CD4-positive, alpha-beta T cell treated with Interleukin-6 at 100 ng/mL for 8 hours (primary cell): ENCODE measurements at regions not wholly inside any gene's neighbourhood (a gene's known extent, or its start where the extent isn't known, plus 50 kb on each side); places are given as distances from the start of the nearest gene placed in this dataset.

Experiments used
- DNase-seq: peaks from one replicate; pipeline ENCODE4 v3.0.0-alpha.2; 2020; ENCODE audit warnings: mixed read lengths, low spot score

- no peak for DNase-seq
These were observed 56.5 kb downstream of the CT47B1 start for GRCh38 chrX:120819126-120819525.

GRCh38 chrX:120813982-120814381, 61.7 kb downstream of the CT47B1 start:
- DNase-seq = no peak

GRCh38 chrX:120801426-120801825, 74.2 kb downstream of the CT47B1 start:
- DNase-seq = no peak

- DNase-seq = no peak
These were observed 78.3 kb downstream of the CT47B1 start for GRCh38 chrX:120797188-120797851.

DNA sequence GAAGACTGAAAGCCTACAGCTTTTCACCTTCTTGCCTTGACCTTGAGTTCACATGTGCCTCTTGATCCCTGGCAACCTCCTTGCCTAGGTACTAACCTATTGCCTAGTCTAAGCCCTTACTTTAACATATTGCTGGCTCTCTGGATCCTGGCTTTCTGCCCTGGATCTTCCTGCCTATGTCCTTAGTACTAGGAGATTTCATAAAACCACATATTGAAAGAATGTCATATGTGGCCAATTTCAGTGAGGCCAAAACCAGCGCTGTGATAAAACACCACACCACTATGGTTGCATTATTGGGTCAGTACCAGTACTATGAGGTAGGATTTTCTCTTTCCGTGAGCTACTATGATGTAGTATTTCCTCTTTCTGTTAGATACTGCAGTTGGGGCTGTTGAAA, 80.4 kb downstream of the CT47B1 start:
- no peak for DNase-seq

DNA sequence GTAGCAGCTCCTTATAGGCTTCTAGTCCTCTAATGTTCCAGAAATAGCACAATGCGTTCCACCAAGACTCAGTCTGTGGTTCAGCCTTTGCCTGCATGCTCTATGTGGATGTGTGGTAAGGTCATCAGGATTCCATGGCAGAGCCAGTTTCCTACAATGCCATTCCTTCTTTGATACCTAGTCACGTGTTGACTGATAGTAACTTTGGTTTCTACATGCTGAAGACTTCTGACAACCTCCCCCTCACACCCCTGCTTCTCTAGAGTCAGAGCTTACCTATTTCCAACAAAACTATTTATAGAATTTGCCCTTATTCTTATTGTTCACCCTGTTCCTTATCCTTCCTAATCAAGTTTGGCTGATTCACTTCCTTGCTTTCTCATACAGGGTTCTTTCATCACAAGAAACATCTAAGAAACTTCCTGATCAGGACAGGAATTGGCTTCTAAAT, 81.1 kb downstream of the CT47B1 start:
- no peak for DNase-seq

DNA sequence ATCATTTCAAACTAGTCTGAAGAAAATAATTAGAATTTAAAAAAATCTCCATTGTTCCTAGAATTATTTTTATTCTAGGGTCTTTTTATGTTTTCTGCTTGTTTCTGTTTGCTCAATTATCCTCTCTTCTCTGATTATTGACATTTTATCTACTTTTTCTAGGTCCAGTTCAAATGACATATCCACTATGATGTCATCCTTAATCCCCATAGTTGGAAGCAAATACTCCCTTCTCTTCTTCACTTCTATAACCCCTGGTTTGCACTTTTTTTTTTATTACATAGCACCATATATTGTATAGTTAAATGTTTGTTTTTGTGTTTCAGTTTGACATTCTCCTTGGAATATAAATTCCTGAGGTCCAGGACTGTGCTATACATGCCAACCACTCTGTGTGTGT, 82.6 kb downstream of the CT47B1 start:
- DNase-seq = no peak

GRCh38 chrX:120791013-120791643, 84.5 kb downstream of the CT47B1 start:
- no peak for DNase-seq

GRCh38 chrX:120790552-120790951, 85.1 kb downstream of the CT47B1 start:
- DNase-seq = no peak

- peak; percentile 63 for DNase-seq
These were observed 85.5 kb downstream of the CT47B1 start for GRCh38 chrX:120790118-120790517.

GRCh38 chrX:120781403-120781802, 94.3 kb downstream of the CT47B1 start:
- no peak for DNase-seq

GRCh38 chrX:120775959-120776358, 99.7 kb downstream of the CT47B1 start:
- DNase-seq = no peak

DNA sequence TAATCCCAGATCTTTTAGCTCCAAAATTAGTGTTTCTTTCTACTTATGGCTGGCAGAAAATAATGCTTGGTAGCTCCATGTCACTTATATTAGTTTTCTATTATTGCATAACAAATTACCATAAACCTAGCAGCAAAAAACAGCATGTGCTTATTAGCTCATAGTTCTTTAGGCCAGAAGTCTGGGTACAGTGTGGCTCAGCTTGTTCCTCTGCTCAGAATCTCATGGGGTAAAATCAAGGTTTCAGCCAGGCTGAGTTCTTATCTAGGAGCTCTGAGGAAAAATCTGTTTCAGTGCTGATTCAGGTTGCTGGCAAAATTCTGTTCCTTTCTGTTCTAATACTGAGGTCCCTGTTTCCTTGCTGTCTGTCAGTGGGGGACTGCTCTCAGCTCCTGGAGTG, 101.1 kb downstream of the CT47B1 start:
- no peak for DNase-seq

DNA sequence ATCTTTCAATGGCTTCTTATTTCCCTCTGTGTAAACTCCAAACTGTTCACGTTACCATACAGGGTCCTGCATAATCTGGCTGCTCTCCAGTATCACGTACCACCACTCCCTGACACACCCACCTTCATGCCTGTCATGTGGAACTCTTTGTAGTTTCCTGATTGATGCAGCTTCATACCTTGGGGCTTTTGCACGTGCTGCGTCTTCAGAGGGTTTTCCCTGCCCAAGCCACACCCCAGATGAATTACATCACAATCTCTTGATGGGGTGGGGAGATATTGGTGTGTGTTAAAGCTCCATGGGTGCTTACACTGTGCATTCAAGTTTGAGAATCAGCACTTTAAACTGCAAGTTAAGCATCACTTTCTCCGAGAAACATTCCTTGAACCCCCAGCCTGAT, 101.9 kb downstream of the CT47B1 start:
- no peak for DNase-seq

DNA sequence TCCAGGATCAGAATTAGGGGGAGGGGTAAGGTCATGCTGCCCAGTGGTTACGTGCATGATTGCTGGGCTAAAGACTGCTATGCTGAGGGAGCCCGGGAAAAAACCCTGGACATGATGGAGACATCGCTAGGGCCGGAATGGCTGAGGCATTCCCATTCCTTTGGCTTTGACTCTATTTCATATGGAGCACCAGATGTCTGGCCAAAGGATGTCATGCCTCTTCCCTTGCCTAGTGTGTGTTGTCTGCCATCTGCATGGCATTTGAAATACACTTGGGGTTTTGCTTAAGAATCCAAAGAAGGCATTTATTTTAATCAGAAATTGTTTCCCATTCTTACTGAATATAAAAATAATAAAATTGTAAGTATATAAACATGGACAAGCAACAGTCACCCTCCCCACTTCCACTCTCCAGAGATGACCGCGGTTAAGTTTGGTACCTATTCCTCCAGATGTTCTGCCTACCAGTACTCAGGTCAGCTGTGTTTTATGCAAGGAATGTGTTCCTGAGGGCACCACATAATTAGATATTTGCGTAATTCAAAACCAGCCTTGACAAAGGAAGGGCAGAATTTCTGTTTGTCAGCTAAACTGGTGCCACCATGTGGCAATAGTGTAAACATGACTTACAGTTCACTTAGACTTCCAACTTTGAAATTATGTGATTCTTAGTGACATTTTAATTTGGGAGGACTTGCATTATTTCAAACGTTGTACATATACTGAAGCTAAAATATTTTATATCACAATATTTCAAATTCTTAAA, 105.9 kb downstream of the CT47B1 start:
- peak; percentile 10 for DNase-seq

- DNase-seq = no peak
These were observed 107.0 kb downstream of the CT47B1 start for GRCh38 chrX:120768681-120769080.

DNA sequence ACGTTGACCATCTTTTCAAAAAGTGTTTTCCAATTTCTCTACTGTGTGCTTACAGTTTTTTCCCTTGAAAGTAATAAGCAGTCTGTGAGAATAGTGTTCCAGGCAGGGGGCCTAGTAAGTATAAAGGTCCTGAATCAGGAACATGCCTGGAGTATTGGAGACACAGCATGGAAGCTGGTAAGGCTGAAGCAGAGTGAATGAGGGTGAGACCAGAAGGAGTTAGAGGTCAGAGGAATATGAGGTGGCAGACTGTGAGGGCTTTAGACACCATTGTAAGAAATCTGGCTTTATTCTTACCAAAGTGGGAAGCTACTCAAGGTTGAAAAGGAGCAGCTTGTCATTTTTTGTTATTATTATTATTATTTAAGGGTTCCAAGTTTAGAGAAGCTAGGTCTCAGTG, 107.4 kb downstream of the CT47B1 start:
- no peak for DNase-seq

- no peak for DNase-seq
These were observed 112.4 kb downstream of the CT47B1 start for GRCh38 chrX:120763269-120763668.

- DNase-seq = no peak
These were observed 113.9 kb downstream of the CT47B1 start for GRCh38 chrX:120761810-120762209.

DNA sequence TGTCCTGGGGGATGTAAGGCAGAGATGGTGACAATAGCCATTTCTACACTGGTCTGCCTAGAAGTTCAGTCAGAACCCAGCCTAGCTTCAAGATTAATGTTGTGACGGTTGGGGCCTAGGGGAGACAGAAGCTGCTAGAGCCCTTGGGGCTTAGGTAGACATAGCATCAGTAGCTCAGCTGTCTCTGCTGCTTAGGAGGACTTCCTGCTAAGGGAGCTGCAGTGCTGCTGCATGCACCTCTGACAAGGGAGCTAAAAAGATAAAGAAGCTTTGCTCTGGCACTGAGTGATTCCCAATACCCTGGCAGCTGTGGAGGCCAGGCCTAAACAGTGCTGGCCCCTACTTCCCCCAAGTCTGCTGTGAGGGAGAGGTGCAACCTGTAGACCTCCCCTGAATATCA, 116.0 kb downstream of the CT47B1 start:
- DNase-seq = no peak

DNA sequence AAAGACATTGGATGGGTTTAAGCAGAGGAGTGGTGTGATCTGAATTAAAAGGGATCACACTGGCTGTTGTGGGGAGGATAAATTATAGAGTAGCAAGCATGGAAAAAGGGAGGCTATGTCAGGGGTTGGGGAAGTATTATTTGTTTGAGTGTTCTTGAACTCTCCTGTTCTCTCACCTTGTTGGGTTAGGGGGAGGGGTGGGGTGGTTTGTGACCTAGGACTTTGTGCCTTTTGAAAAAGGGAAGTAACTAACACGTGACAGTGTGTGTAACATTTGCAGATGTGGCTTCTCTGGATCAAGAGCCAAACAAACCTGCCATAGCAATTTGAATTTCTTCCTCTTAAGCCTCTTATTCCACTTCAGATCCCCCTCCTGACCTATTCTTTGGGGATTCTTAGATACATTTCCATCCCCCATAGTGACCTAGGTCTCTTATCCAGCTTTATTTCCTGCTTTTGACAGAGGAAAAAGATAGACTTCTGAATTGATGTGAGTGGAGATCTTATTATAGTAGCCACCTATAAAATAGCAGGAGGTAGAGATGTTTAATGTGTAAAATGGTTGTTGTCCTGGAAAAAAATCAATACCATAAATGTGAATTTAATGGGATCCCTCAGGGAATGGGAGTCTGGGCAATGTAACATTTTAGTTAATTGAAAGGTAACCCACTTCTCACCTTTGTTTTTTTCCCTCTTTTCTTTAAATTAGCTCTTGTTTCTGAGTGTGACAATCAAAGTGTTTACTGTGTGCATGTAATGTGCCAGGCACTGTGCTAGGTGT, 120.4 kb downstream of the CT47B1 start:
- peak; percentile 8 for DNase-seq
